ENCODE measurements at regions not wholly inside any gene's neighbourhood (a gene's known extent, or its start where the extent isn't known, plus 50 kb on each side); places are given as distances from the start of the nearest gene placed in this dataset.

- H3K27me3 ChIP-seq (ENCODE audit: control insufficient read depth, insufficient read depth, low read length), result no peaks in the 10 kb centered on the region
- H3K9me3 ChIP-seq (ENCODE audit: control insufficient read depth, insufficient read depth, low read depth, low read length), result no peaks in the 10 kb centered on the region
- no peak overlapping the region for H3K9ac ChIP-seq (ENCODE audit: low read length)
- 0 out of 2 replicates have a peak, but pooled peaks cover 4% of the 10 kb centered on the region for H3K4me1 ChIP-seq (ENCODE audit: control insufficient read depth, insufficient read depth, low read length)
- no peak overlapping the region for H3K27ac ChIP-seq (ENCODE audit: low read depth, low read length)
- H3K4me3 ChIP-seq (ENCODE audit: low read depth, low read length), result no peak overlapping the region
- H3K36me3 ChIP-seq (ENCODE audit: control insufficient read depth, insufficient read depth, low read length), result no peaks in the 10 kb centered on the region
Measured at GRCh38 chr18:5058768-5059695, 138.0 kb downstream of the AKAIN1 start.

GRCh38 chr18:5057386-5058348 is 139.4 kb downstream of the AKAIN1 start:
- Histone ChIP-seq H3K9me3 (ENCODE audit: control insufficient read depth, insufficient read depth, low read depth, low read length) (no peaks in the 10 kb centered on the region), H3K27me3 (ENCODE audit: control insufficient read depth, insufficient read depth, low read length) (no peaks in the 10 kb centered on the region), H3K27ac (ENCODE audit: low read depth, low read length) (no peak overlapping the region), H3K4me3 (ENCODE audit: low read depth, low read length) (no peak overlapping the region), H3K36me3 (ENCODE audit: control insufficient read depth, insufficient read depth, low read length) (no peaks in the 10 kb centered on the region), H3K4me1 (ENCODE audit: control insufficient read depth, insufficient read depth, low read length) (0 out of 2 replicates have a peak, but pooled peaks cover 4% of the 10 kb centered on the region), H3K9ac (ENCODE audit: low read length) (no peak overlapping the region)

DNA sequence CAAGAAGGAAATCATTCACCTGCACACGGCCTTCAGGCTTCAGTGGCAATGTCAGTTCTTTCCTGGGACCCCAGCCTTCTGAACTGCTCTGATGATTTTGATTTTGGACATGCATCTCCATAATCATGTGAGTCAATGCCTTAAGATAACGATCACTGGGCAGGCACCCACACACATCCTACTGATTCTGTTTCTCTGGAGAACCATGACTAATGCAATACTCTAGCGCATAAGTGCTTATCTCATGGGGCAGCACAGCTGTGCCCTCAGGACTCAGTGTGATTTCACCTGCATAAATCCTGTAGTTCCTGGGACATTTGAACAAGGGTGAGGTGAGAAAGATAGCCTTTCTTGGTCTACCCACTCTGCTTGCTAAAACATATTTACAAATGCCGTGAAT is 144.6 kb downstream of the AKAIN1 start:
- no peak overlapping the region for H3K9ac ChIP-seq (ENCODE audit: low read length)
- 0 out of 2 replicates have a peak, but pooled peaks cover 3% of the 10 kb centered on the region for H3K4me1 ChIP-seq (ENCODE audit: control insufficient read depth, insufficient read depth, low read length)
- H3K27me3 ChIP-seq (ENCODE audit: control insufficient read depth, insufficient read depth, low read length), result no peaks in the 10 kb centered on the region
- H3K9me3 ChIP-seq (ENCODE audit: control insufficient read depth, insufficient read depth, low read depth, low read length), result no peaks in the 10 kb centered on the region
- H3K4me3 ChIP-seq (ENCODE audit: low read depth, low read length), result no peak overlapping the region
- H3K27ac ChIP-seq (ENCODE audit: low read depth, low read length), result no peak overlapping the region
- H3K36me3 ChIP-seq (ENCODE audit: control insufficient read depth, insufficient read depth, low read length), result no peaks in the 10 kb centered on the region

DNA sequence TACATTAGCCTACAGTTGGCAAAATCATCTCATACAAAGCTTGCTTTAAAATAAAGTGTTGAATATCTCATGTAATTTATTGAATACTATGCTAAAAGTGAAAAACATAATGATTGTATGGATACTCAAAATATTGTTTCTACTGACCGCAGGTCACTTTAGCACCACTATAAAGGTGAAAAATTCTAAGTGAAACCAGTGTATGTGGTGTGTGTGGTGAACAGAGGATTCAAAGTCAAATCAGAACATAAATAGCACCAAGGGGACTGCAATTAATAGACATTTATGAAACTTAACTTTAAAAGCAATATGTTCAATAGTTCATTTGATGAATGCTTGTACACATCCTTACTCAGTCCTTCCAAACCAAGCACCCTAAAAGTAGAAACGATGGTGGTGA is 145.8 kb downstream of the AKAIN1 start:
- no peaks in the 10 kb centered on the region for H3K4me1 ChIP-seq (ENCODE audit: control insufficient read depth, insufficient read depth, low read length)
- no peaks in the 10 kb centered on the region for H3K36me3 ChIP-seq (ENCODE audit: control insufficient read depth, insufficient read depth, low read length)
- H3K27me3 ChIP-seq (ENCODE audit: control insufficient read depth, insufficient read depth, low read length), result no peaks in the 10 kb centered on the region
- H3K27ac ChIP-seq (ENCODE audit: low read depth, low read length), result no peak overlapping the region
- H3K9ac ChIP-seq (ENCODE audit: low read length), result no peak overlapping the region
- no peaks in the 10 kb centered on the region; the same call in 1 of the 2 replicates for H3K9me3 ChIP-seq (ENCODE audit: control insufficient read depth, insufficient read depth, low read depth, low read length)
- no peak overlapping the region for H3K4me3 ChIP-seq (ENCODE audit: low read depth, low read length)

DNA sequence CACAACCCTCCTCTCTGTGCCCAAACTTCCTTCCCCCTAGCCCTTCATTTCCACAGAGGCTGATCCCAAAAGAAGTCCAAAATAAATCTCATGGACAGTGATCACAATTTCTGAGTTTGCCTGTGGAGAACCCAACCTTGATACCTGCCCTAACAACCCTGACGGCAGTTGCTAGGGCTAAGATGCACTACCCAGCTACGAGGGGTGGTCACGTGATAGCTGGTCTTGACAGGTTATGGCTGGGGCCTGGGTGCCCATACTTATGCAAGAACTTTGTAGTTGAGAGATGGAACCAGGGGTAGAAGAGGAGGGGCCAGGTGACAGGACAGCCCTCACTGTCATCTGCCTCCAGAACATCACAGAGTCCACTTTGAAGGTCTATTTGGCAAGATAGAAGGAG is 147.9 kb downstream of the AKAIN1 start:
- Histone ChIP-seq H3K4me3 (ENCODE audit: low read depth, low read length) (no peak overlapping the region), H3K9ac (ENCODE audit: low read length) (no peak overlapping the region), H3K36me3 (ENCODE audit: control insufficient read depth, insufficient read depth, low read length) (no peaks in the 10 kb centered on the region), H3K27ac (ENCODE audit: low read depth, low read length) (no peak overlapping the region), H3K9me3 (ENCODE audit: control insufficient read depth, insufficient read depth, low read depth, low read length) (no peaks in the 10 kb centered on the region; the same call in 1 of the 2 replicates), H3K27me3 (ENCODE audit: control insufficient read depth, insufficient read depth, low read length) (no peaks in the 10 kb centered on the region), H3K4me1 (ENCODE audit: control insufficient read depth, insufficient read depth, low read length) (no peaks in the 10 kb centered on the region)

GRCh38 chr18:5040476-5040875 is 156.6 kb downstream of the AKAIN1 start:
- H3K9ac ChIP-seq (ENCODE audit: low read length), result no peak overlapping the region
- H3K4me1 ChIP-seq (ENCODE audit: control insufficient read depth, insufficient read depth, low read length), result peaks cover 19% of the 10 kb centered on the region
- no peaks in the 10 kb centered on the region; the same call in 1 of the 2 replicates for H3K9me3 ChIP-seq (ENCODE audit: control insufficient read depth, insufficient read depth, low read depth, low read length)
- H3K27me3 ChIP-seq (ENCODE audit: control insufficient read depth, insufficient read depth, low read length), result peaks cover 24% of the 10 kb centered on the region
- H3K36me3 ChIP-seq (ENCODE audit: control insufficient read depth, insufficient read depth, low read length), result no peaks in the 10 kb centered on the region
- H3K4me3 ChIP-seq (ENCODE audit: low read depth, low read length), result no peak overlapping the region
- no peak overlapping the region for H3K27ac ChIP-seq (ENCODE audit: low read depth, low read length)

DNA sequence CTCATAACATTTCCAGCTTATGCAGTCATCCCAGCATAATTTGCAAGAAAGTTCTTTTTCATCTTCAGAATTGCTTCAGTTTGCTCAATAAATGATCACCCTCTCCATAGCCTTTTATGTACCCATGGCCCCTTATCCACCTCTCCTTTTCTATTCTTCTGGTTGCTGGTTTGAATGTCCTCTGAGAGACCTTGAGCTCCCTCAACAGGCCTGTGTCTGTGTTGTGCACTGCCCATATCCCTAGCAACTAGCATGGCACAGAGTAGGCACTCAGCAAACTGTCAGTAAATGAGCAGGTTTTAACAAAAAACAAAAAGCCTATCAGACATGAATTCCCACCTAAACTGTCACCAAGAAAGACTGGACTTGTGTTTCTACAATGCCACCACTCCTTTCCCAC is 160.5 kb downstream of the AKAIN1 start:
- Histone ChIP-seq H3K27ac (ENCODE audit: low read depth, low read length) (no peak overlapping the region), H3K4me1 (ENCODE audit: control insufficient read depth, insufficient read depth, low read length) (peaks cover 19% of the 10 kb centered on the region), H3K9ac (ENCODE audit: low read length) (no peak overlapping the region), H3K27me3 (ENCODE audit: control insufficient read depth, insufficient read depth, low read length) (peaks cover 24% of the 10 kb centered on the region), H3K36me3 (ENCODE audit: control insufficient read depth, insufficient read depth, low read length) (no peaks in the 10 kb centered on the region), H3K4me3 (ENCODE audit: low read depth, low read length) (no peak overlapping the region), H3K9me3 (ENCODE audit: control insufficient read depth, insufficient read depth, low read depth, low read length) (no peaks in the 10 kb centered on the region)

DNA sequence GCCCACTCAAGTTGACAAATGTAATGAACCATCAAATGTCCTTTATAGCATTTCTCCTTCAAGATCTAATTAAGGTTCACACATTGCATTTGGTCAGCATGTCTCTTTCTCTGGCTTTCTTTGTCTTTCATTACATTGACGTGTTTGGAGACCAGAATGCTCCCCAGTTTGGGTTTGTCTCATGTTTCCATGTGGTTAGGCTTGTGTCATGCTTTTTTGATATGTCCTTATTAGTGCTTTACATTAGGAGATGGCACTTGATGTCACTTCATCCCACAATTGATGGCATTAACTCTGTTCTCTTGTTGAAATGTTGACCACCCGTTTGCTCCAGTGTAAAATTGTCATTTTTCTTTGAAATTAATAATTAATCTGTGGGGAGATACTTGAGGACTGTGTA is 165.8 kb downstream of the AKAIN1 start:
- H3K36me3 ChIP-seq (ENCODE audit: control insufficient read depth, insufficient read depth, low read length), result no peaks in the 10 kb centered on the region
- peaks cover 4% of the 10 kb centered on the region; the same call in 1 of the 2 replicates for H3K9me3 ChIP-seq (ENCODE audit: control insufficient read depth, insufficient read depth, low read depth, low read length)
- no peaks in the 10 kb centered on the region for H3K27me3 ChIP-seq (ENCODE audit: control insufficient read depth, insufficient read depth, low read length)
- H3K27ac ChIP-seq (ENCODE audit: low read depth, low read length), result no peak overlapping the region
- H3K9ac ChIP-seq (ENCODE audit: low read length), result no peak overlapping the region
- H3K4me1 ChIP-seq (ENCODE audit: control insufficient read depth, insufficient read depth, low read length), result no peaks in the 10 kb centered on the region
- no peak overlapping the region for H3K4me3 ChIP-seq (ENCODE audit: low read depth, low read length)

DNA sequence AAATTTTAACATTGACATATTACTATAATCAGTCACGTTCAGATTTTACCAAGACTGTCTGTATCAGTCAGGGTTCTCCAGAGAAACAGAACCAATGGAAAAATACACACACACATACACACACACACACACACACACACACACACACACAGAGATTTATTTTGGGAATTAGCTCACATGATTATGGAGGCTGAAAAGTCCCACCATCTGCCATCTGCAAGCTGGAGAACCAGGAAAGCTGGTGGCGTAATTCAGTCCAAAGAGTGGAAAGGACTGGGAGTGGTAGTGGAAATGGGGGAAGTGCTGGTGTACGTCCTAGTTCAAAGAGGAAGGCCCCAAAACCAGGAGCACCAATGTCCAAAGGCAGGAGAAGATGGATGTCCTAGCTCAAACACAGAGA is 166.4 kb downstream of the AKAIN1 start:
- Histone ChIP-seq H3K27me3 (ENCODE audit: control insufficient read depth, insufficient read depth, low read length) (no peaks in the 10 kb centered on the region), H3K4me3 (ENCODE audit: low read depth, low read length) (no peak overlapping the region), H3K9me3 (ENCODE audit: control insufficient read depth, insufficient read depth, low read depth, low read length) (peaks cover 4% of the 10 kb centered on the region; the same call in 1 of the 2 replicates), H3K4me1 (ENCODE audit: control insufficient read depth, insufficient read depth, low read length) (no peaks in the 10 kb centered on the region), H3K27ac (ENCODE audit: low read depth, low read length) (no peak overlapping the region), H3K9ac (ENCODE audit: low read length) (no peak overlapping the region), H3K36me3 (ENCODE audit: control insufficient read depth, insufficient read depth, low read length) (no peaks in the 10 kb centered on the region)

DNA sequence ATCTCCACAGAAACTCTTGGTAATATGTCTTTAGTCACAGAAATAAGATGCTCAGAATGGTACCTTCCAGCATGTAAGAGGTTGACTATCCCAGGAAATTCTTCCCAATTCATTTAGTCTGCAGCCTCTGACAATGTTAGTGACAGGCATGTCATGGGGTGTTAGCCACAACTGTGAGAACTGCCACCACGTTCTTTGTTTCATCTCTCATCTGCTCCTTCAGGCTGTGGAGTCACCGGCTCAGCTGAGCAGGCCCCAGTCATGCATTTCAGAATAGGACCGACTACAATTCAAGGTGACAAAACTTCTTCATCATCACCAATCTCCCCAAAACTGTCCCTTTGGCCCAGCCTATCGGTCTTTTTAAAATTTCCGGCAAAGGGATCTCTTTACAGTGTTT is 167.5 kb downstream of the AKAIN1 start:
- H3K4me1 ChIP-seq (ENCODE audit: control insufficient read depth, insufficient read depth, low read length), result no peaks in the 10 kb centered on the region
- H3K9ac ChIP-seq (ENCODE audit: low read length), result no peak overlapping the region
- H3K4me3 ChIP-seq (ENCODE audit: low read depth, low read length), result no peak overlapping the region
- H3K27ac ChIP-seq (ENCODE audit: low read depth, low read length), result no peak overlapping the region
- H3K36me3 ChIP-seq (ENCODE audit: control insufficient read depth, insufficient read depth, low read length), result no peaks in the 10 kb centered on the region
- H3K27me3 ChIP-seq (ENCODE audit: control insufficient read depth, insufficient read depth, low read length), result no peaks in the 10 kb centered on the region
- H3K9me3 ChIP-seq (ENCODE audit: control insufficient read depth, insufficient read depth, low read depth, low read length), result peaks cover 4% of the 10 kb centered on the region; the same call in 1 of the 2 replicates
